22Rv1 (cell line): ENCODE measurements at regions not wholly inside any gene's neighbourhood (a gene's known extent, or its start where the extent isn't known, plus 50 kb on each side); places are given as distances from the start of the nearest gene placed in this dataset.

Source experiments
- CTCF ChIP-seq: fragments of 450-650 bp; IDR thresholded peaks from 2 replicates; pipeline ENCODE4 v1.5.1; 2017; ENCODE audit warnings: mild to moderate bottlenecking
- ZFX ChIP-seq: fragments of 450-650 bp; IDR thresholded peaks from 2 replicates; pipeline ENCODE4 v1.6.1; 2017; ENCODE audit warnings: antibody characterized with exemption, borderline replicate concordance

DNA sequence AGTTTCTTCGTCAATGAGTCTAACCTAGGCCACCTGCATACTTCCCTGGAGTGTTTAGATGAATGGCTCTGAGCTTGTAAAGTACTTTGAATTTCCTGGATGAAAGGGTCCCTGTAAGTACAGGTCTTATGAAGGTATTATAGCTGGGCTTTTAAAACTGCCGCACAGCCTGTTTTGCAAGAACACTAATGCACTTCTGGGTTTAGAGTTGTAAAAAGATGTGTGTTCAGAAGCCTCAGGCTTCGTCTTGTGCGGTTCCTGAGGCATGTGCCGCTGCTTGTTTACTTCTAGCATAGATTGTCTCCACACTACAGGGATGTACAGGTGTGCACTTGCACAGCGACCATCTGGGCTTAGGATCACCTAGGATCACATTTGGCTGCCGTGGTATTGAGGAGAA is 324.5 kb downstream of the SOX4 start:
- TF ChIP-seq CTCF, result no peak
- no peak for TF ChIP-seq ZFX
